ENCODE measurements at regions not wholly inside any gene's neighbourhood (a gene's known extent, or its start where the extent isn't known, plus 50 kb on each side); places are given as distances from the start of the nearest gene placed in this dataset.

DNA sequence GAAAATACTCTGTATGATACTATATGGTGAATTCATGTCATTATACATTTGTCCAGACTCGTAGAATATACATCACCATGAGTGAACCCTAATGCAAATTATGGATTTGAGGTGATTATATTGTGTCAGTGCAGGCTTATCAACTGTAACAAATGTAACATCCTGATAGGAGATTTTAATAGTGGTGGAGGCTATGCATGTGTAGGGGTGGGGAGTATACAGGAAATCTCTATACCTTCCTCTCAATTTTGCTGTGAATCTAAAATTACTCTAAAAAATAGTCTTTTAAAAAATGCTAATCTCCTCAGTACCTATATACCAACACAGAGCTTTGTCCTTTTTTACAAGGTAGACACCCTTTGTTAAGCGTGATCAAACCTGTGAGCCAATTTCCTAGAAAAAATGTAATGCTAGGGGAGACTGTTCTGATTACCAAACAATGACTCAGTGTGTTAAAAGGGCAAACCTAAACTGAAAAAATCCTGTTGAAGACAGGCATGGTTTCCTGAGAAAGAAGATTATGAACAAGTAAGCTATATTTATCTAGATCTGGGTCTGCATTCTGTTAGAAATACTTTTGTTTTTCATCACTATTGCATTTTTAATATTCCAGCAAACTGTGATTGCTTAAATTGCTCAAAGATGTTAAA, 170.9 kb downstream of the DUSP6 start:
- no peak for DNase-seq

DNA sequence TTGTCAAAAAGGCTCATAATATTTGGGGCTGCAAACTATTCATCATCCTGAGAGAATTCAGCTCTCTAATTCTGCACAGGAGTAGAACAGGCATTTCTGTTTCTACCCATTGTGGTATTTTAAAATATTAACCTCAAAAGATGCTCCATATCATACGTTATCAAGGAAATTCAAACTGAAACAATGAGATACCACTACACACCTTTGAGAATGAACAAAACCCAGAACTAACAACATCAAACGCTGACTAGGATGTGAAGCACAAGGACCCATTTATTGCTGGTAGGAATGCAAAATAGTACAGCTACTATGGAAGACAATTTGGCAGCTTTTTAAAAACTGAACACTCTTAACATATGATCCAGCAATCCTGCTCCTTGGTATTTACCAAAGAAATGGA, 171.8 kb downstream of the DUSP6 start:
- DNase-seq = no peak

GRCh38 chr12:89179983-89180382, 172.3 kb downstream of the DUSP6 start:
- DNase-seq = no peak

DNA sequence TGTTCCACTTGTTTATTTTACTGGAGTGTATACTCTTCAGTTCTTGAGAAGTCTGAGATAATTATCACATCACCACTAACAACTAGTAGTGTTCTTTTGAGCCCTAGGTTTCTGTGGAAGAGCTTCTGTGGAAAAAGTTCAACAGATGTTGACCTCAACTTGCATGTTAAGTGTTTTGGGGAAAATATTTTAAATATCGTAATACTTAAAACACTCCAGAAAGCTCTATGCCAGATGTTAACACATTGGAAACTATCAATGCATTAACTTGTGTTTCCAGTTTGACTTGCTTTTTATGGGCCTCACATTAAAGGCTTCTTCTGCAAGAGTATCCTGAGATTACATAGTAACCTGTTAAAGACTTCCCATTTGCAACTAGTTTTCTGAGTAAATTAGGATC, 173.1 kb downstream of the DUSP6 start:
- no peak for DNase-seq

DNA sequence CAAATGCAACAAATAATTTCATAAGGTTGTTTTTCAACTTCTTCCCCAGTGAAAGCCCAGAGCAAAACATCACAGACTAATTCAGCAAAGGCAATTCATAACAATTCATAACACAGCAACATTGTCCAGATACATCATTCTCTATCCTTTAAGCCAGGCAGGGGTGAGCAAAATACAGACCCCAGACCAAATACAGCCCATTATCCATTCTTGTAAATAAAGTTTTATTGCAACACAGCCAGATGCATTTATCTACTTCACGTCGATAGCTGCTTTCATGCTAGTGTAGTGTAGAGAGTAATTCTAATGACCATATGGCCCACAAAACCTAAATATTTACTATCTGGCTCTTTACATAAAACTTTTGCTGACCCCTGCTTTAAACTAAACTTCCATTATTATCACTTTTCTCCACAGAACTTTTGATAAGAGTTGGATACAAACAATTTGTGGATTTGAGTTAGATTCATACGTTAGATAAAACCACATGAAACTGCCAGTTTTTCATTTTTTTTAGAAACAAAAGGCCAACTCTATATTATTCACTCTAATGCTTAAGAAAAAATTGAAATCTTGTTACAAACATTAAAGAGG, 174.4 kb downstream of the DUSP6 start:
- DNase-seq = no peak

- no peak for DNase-seq
Measured at GRCh38 chr12:89176676-89177075, 175.6 kb downstream of the DUSP6 start.

DNA sequence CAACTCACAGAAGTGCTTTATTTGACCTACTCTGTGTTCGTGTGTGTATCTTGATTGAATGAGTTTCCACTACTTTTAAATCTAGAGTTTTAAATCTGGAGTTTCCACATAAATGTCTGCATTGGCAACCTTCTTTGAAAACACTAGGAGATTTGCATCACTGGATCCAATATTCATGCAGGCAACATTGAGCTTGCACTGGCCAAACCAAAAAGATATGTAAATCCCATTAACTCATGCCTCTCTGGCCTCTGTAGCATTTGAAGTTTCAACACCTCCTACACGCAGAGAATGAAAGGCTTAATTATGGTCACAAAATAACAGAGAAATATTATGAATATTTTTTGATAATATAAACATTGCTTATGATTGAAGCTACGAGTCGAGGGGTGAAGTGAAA, 178.6 kb downstream of the DUSP6 start:
- peak in 1 of 2 experiments; percentile 7 for DNase-seq

DNA sequence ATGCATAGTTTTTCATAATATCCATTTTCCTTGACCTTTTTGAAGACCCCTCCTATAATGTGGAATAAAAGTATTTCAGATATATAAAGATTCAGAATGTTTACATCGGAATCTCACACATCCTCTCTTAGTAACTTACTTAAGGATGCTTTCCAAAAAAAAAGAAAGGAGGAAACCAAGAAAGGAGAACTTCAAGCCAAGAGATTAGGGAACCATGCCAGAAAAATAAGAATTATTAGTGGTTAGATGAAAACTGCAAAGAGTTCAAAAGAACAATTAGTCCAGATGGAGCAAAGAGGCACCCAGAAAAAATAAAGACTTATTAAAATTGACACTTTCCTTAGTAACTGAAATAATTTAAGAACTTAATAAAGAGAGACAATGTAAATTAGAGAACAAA, 179.2 kb downstream of the DUSP6 start:
- peak in 1 of 2 experiments; percentile 38 for DNase-seq

DNA sequence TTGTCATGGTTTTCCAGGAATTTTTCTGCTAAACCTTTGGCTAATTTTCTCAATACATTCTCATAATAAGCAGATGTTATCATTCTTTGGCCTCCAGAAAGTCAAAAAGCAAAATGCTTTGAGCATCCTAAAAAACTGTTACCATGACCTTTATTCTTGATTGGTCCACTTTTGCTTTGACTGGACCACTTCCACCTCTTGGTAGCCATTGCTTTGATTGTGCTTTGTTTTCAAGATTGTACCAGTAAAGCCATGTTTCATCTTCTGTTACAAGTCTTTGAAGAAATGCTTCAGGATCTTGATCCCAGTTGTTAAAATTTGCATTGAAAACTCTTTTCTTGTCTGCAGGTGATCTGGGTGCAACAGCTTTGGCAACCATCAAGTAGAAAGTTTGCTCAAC, 180.1 kb downstream of the DUSP6 start:
- no peak for DNase-seq

- no peak for DNase-seq
Measured at GRCh38 chr12:89169321-89169720, 183.0 kb downstream of the DUSP6 start.

GRCh38 chr12:89167986-89168385, 184.3 kb downstream of the DUSP6 start:
- no peak for DNase-seq

DNA sequence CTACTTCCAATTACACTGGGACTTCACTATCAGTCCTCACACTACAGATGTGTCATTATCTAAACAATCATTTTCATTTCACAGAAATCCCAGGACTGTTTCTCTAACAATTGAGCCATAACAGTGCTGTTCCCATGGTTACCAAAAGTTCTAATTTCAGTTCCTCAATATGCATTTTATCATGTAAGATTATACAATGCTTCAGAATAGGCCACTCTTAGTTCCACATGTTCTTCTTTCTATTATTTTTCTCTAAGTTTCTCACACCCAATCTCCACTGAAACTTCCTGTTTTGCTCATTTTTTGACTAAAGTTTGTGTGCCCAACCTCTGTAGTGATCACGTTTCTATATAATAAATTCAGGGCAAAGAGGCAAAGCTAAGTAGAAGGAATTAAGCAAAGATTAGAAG, 185.8 kb downstream of the DUSP6 start:
- DNase-seq = no peak

GRCh38 chr12:89166121-89166520, 186.2 kb downstream of the DUSP6 start:
- no peak for DNase-seq

DNA sequence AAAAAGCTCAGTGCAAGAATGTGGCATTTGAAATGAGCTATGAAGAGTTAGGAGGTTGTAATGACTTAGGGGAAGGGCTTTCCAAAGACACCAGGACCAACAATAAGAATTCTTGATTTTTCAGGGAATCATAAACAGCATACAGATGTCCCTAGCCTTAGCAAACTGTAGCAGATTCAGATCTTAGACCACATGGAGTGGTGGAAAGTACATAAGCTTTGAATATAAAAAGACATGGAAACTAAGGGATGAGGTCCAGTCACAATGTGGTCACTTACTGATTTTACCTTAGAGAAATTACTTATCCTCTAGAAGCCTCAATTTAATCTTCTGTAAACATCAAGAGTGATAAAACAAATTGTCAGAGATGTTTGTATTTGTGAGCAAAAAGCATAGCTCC, 186.6 kb downstream of the DUSP6 start:
- DNase-seq = no peak

- no peak for DNase-seq
Measured at GRCh38 chr12:89163918-89164317, 188.4 kb downstream of the DUSP6 start.

- DNase-seq = no peak
Measured at GRCh38 chr12:89162589-89163261, 189.6 kb downstream of the DUSP6 start.

- no peak for DNase-seq
Measured at GRCh38 chr12:89161557-89161956, 190.7 kb downstream of the DUSP6 start.

DNA sequence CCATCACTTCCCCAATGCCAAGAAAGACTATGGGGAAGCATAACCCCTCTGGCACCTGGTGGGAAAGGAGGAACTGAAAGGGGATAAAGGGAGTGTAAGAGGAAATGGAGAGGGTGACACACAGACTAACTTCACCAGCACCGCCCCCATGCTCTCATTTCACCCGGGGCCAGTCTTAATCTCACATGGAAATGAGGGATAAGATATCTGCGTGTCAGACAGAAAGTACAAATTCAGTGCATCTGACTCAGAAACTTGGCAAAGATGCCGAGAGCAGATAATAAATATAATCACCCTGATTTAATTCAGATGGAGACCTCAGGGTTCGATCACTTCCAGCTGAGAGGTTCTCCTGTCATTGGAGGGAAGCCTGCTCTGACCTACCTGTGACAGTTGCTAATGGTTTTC, 191.6 kb downstream of the DUSP6 start:
- DNase-seq = no peak

- DNase-seq = no peak
Measured at GRCh38 chr12:89157413-89157812, 194.9 kb downstream of the DUSP6 start.

DNA sequence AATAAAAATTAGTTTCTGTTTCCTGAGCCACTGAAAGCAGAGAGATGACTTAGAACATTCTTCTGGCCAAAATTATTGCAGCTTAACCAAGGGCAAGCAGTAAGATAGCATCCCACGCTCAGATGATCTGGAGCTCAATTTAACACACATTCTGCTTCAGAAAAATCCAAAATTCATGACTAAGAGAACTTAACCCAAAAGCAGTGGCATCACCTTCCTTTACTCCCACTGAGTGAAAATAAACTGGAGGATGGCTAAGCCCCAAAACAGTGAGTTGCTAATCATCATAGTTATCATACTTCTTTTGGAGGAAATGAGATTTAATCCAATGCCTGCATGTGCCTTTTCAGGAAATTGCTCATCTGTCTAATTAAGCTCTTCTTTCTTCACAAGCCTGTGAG, 195.4 kb downstream of the DUSP6 start:
- DNase-seq = no peak

- DNase-seq = no peak
Measured at GRCh38 chr12:89156340-89156739, 196.0 kb downstream of the DUSP6 start.

DNA sequence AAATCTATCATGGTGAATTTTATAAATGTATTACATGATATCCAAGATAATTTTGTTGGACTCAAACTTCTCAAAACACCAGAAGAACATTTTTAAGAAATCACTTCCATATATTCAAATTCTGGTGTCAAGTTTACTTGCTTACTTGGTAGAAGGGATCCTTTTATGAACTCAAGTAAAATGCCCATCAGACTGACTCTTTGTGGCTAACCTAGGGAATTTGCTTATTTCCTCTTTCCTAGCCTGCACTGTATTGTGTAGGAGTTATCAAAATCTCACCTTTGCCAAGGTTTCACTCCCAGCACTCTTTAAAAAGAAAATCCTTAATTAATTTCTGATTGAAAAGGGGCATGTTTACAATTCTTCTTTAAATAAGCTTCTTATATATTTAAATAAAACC, 196.5 kb downstream of the DUSP6 start:
- DNase-seq = no peak

- no peak for DNase-seq
Measured at GRCh38 chr12:89154743-89155499, 197.4 kb downstream of the DUSP6 start.

DNA sequence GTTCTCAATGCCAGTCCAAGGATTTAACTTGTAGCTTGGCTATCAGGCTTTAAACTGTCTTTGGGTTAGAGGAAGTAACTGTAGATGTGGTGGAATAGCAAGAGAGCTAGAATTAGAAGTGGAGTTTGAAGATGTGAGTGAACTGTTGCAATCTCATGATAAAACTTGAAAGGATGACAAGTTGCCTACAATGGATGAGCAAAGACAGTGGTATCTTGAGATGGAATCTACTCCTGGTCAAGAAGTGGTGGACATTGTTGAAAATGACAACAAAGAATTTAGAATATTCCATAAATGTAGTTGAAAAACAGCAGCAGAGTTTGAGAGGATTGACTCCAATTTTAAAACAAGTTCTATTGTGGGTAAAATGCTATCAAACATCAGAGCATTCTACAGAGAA, 199.0 kb downstream of the DUSP6 start:
- no peak for DNase-seq
